ENCODE measurements at regions not wholly inside any gene's neighbourhood (a gene's known extent, or its start where the extent isn't known, plus 50 kb on each side); places are given as distances from the start of the nearest gene placed in this dataset.
A peak's percentile ranks its signal among the peaks of the same experiment; 100 is the strongest.

GRCh38 chr1:79667166-79667565 lies 660.6 kb upstream of the ADGRL4 start:
- BruUV-seq (replicated peaks), result no TSS peak
- intact Hi-C loops (cut with micrococcal nuclease; ENCODE audit: unreplicated experiment), result no loop called here
- Histone ChIP-seq H3K4me3 (ENCODE audit: low read depth, low read length, poor library complexity, severe bottlenecking) (no peak overlapping the region), H3K27ac (ENCODE audit: low read depth, low read length, poor library complexity, severe bottlenecking) (no peak overlapping the region), H3K9me3 (ENCODE audit: low read depth, low read length, poor library complexity, severe bottlenecking) (no peaks in the 10 kb centered on the region), H3K27me3 (replicated peaks; ENCODE audit: insufficient read depth, low read depth, low read length, poor library complexity) (no peaks in the 10 kb centered on the region), H3K4me1 (ENCODE audit: insufficient read depth, low read length, poor library complexity, severe bottlenecking) (no peaks in the 10 kb centered on the region), H3K36me3 (ENCODE audit: insufficient read depth, low read length, poor library complexity, severe bottlenecking) (no peaks in the 10 kb centered on the region)
- TF ChIP-seq EZH2 (IDR thresholded peaks at IDR 0.05; ENCODE audit: borderline replicate concordance, low read depth, low read length, poor library complexity, severe bottlenecking) (no peak), CTCF (conservative IDR thresholded peaks at IDR 0.05; ENCODE audit: low read depth, low read length) (no peak)
- POLR2A ChIA-PET (ENCODE audit: low non-redundant PET), result no interaction called here
- DNase-seq (ENCODE audit: low spot score), result no peak
- CTCF ChIA-PET, result no interaction called here

DNA sequence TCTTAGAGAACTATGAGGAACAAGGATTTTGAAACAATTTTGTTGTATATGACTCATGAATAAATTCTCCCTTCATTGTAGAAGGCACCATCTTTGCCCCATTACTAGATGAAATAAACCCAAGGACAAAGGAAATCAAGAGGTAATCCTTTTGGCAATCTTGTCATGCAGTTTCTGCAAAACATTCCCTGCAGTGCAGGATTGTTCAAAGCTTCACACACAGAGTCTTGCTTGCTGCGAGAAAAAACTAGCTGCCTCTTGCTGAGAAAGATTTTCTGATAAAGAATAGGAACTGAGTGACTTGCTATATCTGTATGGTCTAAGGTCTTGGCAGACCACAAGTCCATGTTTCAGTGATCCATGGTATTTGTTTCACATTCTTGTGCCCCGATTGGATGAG lies 657.4 kb upstream of the ADGRL4 start:
- no peak overlapping the region for H3K27ac ChIP-seq (ENCODE audit: low read depth, low read length, poor library complexity, severe bottlenecking)
- CTCF ChIA-PET, result no interaction called here

DNA sequence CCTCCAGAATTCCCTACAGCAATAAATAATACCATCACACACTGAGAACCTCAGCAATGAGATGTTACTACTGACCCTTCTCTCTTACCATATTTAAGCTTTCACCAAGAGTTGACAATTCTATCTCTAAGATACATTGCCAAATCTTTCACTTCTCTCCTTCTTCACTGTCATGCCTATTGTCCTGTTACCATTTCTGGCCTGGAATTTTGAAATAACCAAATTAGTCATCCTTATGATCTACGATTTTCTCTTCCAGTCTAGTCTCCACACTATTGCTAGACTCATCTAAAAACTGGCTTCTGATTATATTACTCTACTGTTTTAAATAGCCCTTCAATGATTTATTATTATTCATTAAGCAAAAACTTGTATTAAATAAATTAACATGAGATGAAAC lies 656.1 kb upstream of the ADGRL4 start:
- TF ChIP-seq EZH2 (IDR thresholded peaks at IDR 0.05; ENCODE audit: borderline replicate concordance, low read depth, low read length, poor library complexity, severe bottlenecking) (no peak), CTCF (conservative IDR thresholded peaks at IDR 0.05; ENCODE audit: low read depth, low read length) (no peak)
- no peaks in the 10 kb centered on the region for H3K9me3 ChIP-seq (ENCODE audit: low read depth, low read length, poor library complexity, severe bottlenecking)
- no peaks in the 10 kb centered on the region for H3K27me3 ChIP-seq (replicated peaks; ENCODE audit: insufficient read depth, low read depth, low read length, poor library complexity)
- no peaks in the 10 kb centered on the region for H3K36me3 ChIP-seq (ENCODE audit: insufficient read depth, low read length, poor library complexity, severe bottlenecking)
- H3K4me1 ChIP-seq (ENCODE audit: insufficient read depth, low read length, poor library complexity, severe bottlenecking), result peaks cover 8% of the 10 kb centered on the region
- BruUV-seq (replicated peaks), result no TSS peak
- intact Hi-C loops (cut with micrococcal nuclease; ENCODE audit: unreplicated experiment), result no loop called here
- H3K4me3 ChIP-seq (ENCODE audit: low read depth, low read length, poor library complexity, severe bottlenecking), result no peak overlapping the region
- no peak for DNase-seq (ENCODE audit: low spot score)
- POLR2A ChIA-PET (ENCODE audit: low non-redundant PET), result no interaction called here
- H3K27ac ChIP-seq (ENCODE audit: low read depth, low read length, poor library complexity, severe bottlenecking), result no peak overlapping the region
- CTCF ChIA-PET, result no interaction called here

More for the DNA sequence above, 657.4 kb upstream of the ADGRL4 start:
- intact Hi-C loops (cut with micrococcal nuclease; ENCODE audit: unreplicated experiment), result no loop called here
- no peaks in the 10 kb centered on the region for H3K27me3 ChIP-seq (replicated peaks; ENCODE audit: insufficient read depth, low read depth, low read length, poor library complexity)
- H3K36me3 ChIP-seq (ENCODE audit: insufficient read depth, low read length, poor library complexity, severe bottlenecking), result no peaks in the 10 kb centered on the region
- DNase-seq (ENCODE audit: low spot score), result peak; percentile 63
- no peak overlapping the region for H3K4me3 ChIP-seq (ENCODE audit: low read depth, low read length, poor library complexity, severe bottlenecking)
- no TSS peak for BruUV-seq (replicated peaks)
- POLR2A ChIA-PET (ENCODE audit: low non-redundant PET), result no interaction called here
- peaks cover 4% of the 10 kb centered on the region for H3K4me1 ChIP-seq (ENCODE audit: insufficient read depth, low read length, poor library complexity, severe bottlenecking)
- TF ChIP-seq CTCF (conservative IDR thresholded peaks at IDR 0.05; ENCODE audit: low read depth, low read length) (no peak), EZH2 (IDR thresholded peaks at IDR 0.05; ENCODE audit: borderline replicate concordance, low read depth, low read length, poor library complexity, severe bottlenecking) (no peak)
- no peaks in the 10 kb centered on the region for H3K9me3 ChIP-seq (ENCODE audit: low read depth, low read length, poor library complexity, severe bottlenecking)

Data from A673 (cell line).